GM12878 (cell line): ENCODE measurements at regions not wholly inside any gene's neighbourhood (a gene's known extent, or its start where the extent isn't known, plus 50 kb on each side); places are given as distances from the start of the nearest gene placed in this dataset.

ENCODE experiments used
- ATAC-seq: fragments of 200-7000 bp; cut with Tn5 transposase; 3 replicates; pipeline ENCODE4 v1.9.1; 2020; ENCODE audit warnings: mild to moderate bottlenecking, moderate library complexity
- BruUV-seq: library from RNA; stranded (reverse); fragments of 400-500 nt; replicated peaks from 2 replicates; lab custom pipeline; 2021; lab: Mats Ljungman, UMichigan
- CTCF ChIA-PET: fragments of 300-600 bp; sonication (Branson Sonifier 250); formaldehyde crosslinking; extraction: SDS; loops from one replicate; lab custom pipeline; 2021; ENCODE audit warnings: inconsistent platforms; lab: Yijun Ruan, JAX
- POLR2A ChIA-PET: fragments of 350-600 bp; formaldehyde crosslinking; extraction: SDS; loops from one replicate; lab custom pipeline; 2021; ENCODE audit warnings: inconsistent platforms; lab: Charles Lee
- RAD21 ChIA-PET: fragments of 300-600 bp; sonication (Branson Sonifier 250); formaldehyde crosslinking; loops from one replicate; lab custom pipeline; 2023; ENCODE audit warnings: antibody characterized with exemption; ENCODE audit not compliant: unreplicated experiment; lab: Charles Lee
- SMC1A ChIA-PET: fragments of 300-600 bp; sonication (Branson Sonifier 250); formaldehyde crosslinking; loops from one replicate; lab custom pipeline; 2023; ENCODE audit not compliant: unreplicated experiment, uncharacterized antibody; lab: Charles Lee
- DNase-seq: peaks from one replicate; pipeline ENCODE4 v3.0.0-alpha.2; 2011; ENCODE audit warnings: low read depth, low spot score
- FAIRE-seq: peaks from 3 replicates; lab custom pipeline; 2011; peaks lifted over from hg19 to GRCh38; lab: Jason Lieb, UNC
- H2AFZ ChIP-seq: 2 replicates; pipeline ENCODE4 v1.6.0; 2011; ENCODE audit warnings: low read depth, low read length, control low read depth; ENCODE audit not compliant: control insufficient read depth
- H3K27ac ChIP-seq: 2 replicates; pipeline ENCODE4 v1.5.1; 2011; ENCODE audit warnings: control low read depth; ENCODE audit not compliant: control insufficient read depth, insufficient read depth
- H3K27me3 ChIP-seq, 2 experiments: replicated peaks in 1 of 2; 2 replicates each; pipeline versions ENCODE4 v1.6.0 to v1.6.1; 2011; ENCODE audit warnings: low read length in 1 of 2; ENCODE audit not compliant: control insufficient read depth in 2 of 2, insufficient read depth in 2 of 2
- H3K36me3 ChIP-seq, 2 experiments: 2 replicates each; pipeline ENCODE4 v1.5.1; 2011; ENCODE audit warnings: low read length in 1 of 2; ENCODE audit not compliant: control insufficient read depth in 2 of 2, insufficient read depth in 2 of 2
- H3K4me1 ChIP-seq: 2 replicates; pipeline ENCODE4 v1.6.1; 2011; ENCODE audit warnings: mild to moderate bottlenecking, low read length, moderate library complexity, mixed read lengths; ENCODE audit not compliant: control insufficient read depth, insufficient read depth
- H3K4me2 ChIP-seq: 2 replicates; pipeline ENCODE4 v1.6.0; 2011; ENCODE audit warnings: control low read depth; ENCODE audit not compliant: control insufficient read depth, insufficient read depth
- H3K4me3 ChIP-seq: fragments of 200-600 bp; sonication (generic); 2 replicates; pipeline ENCODE4 v1.5.1; 2016
- H3K79me2 ChIP-seq: 2 replicates; pipeline ENCODE4 v1.6.0; 2011; ENCODE audit warnings: low read length; ENCODE audit not compliant: control insufficient read depth, insufficient read depth
- H3K9ac ChIP-seq: 2 replicates; pipeline ENCODE4 v1.8.0; 2011; ENCODE audit warnings: low read length, control low read depth, mixed read lengths; ENCODE audit not compliant: control insufficient read depth, insufficient read depth
- H3K9me3 ChIP-seq: replicated peaks from 3 replicates; pipeline ENCODE4 v1.5.1; 2011; ENCODE audit warnings: mild to moderate bottlenecking, low read length; ENCODE audit not compliant: control insufficient read depth, insufficient read depth
- H4K20me1 ChIP-seq: 2 replicates; pipeline ENCODE4 v1.6.0; 2011; ENCODE audit not compliant: control insufficient read depth, insufficient read depth
- ATF2 ChIP-seq: IDR thresholded peaks from 2 replicates; pipeline ENCODE4 v1.6.1; 2012; ENCODE audit warnings: low read length, inconsistent platforms
- BMI1 ChIP-seq: fragments of 450-650 bp; IDR thresholded peaks from 2 replicates; pipeline ENCODE4 v1.6.1; 2016; ENCODE audit warnings: mild to moderate bottlenecking, moderate library complexity, borderline replicate concordance
- CBX3 ChIP-seq: fragments of 200-600 bp; sonication (generic); IDR thresholded peaks from 2 replicates; pipeline ENCODE4 v1.6.1; 2016; ENCODE audit warnings: low read depth, borderline replicate concordance
- CEBPB ChIP-seq, 2 experiments: fragments of 150-350 bp in 1 of 2; IDR thresholded peaks; 2 replicates each; pipeline ENCODE4 v1.6.1; 2012 to 2014; ENCODE audit warnings: low read depth in 2 of 2, low read length in 2 of 2, borderline replicate concordance in 1 of 2, inconsistent platforms in 1 of 2
- JUND ChIP-seq: IDR thresholded peaks from 2 replicates; pipeline ENCODE4 v1.6.1; 2012; ENCODE audit warnings: low read depth, mild to moderate bottlenecking, low read length, improper control_type of control experiment, moderate library complexity
- ZNF687 ChIP-seq: fragments of 450-650 bp; IDR thresholded peaks from 2 replicates; pipeline ENCODE4 v1.6.1; 2017; ENCODE audit warnings: mild to moderate bottlenecking, moderate library complexity
- WGBS: methylation state at CpG from one replicate; pipeline ENCODE4 v1.1.6; 2016; ENCODE audit warnings: low lambda C conversion rate; ENCODE audit not compliant: insufficient replicate concordance, insufficient coverage; ENCODE audit errors: missing lambda C conversion rate; 5-methylcytosine and 5-hydroxymethylcytosine counted together
- in situ Hi-C: fragments of 300-500 bp; cut with MboI; formaldehyde crosslinking; loops from 9 replicates; pipeline ENCODE4 v1.14.3; 2018; ENCODE audit warnings: mixed read lengths
- intact Hi-C: fragments of 100-400 bp; cut with micrococcal nuclease; formaldehyde crosslinking; loops from one replicate; pipeline ENCODE4 v1.14.2; 2022; ENCODE audit not compliant: unreplicated experiment

DNA sequence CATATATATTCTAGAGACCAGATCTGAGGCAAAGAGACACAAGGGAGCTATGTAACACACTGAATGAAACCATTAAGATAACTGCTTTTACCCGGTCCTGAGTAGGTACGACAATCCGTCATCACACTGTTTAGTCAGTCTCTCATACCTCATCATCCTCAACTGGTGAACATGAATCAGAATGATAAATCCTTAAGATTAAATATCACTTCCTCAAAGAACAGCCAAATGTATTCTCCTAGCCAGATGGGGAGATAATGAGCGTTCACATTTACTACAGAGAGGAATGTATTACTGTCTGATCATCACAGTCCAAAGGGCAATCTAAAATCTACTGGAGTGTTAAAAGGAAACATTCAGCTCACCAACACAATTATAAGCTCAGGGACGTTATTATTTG is 319.4 kb upstream of the STAC start:
- TF ChIP-seq BMI1: no peak
- no peak for TF ChIP-seq ATF2
- TF ChIP-seq CEBPB (IDR thresholded peaks at IDR 0.05; ENCODE audit: borderline replicate concordance in 1 of 2, low read depth in 2 of 2, low read length in 2 of 2): no peak
- no peak for TF ChIP-seq ZNF687
- TF ChIP-seq CBX3: no peak
- TF ChIP-seq JUND: no peak
- SMC1A ChIA-PET: no interaction called here
- in situ Hi-C loops: no loop called here
- Histone ChIP-seq H3K4me3 (no peak overlapping the region), H4K20me1 (no peaks in the 10 kb centered on the region), H3K9ac (no peak overlapping the region), H3K4me2 (no peak overlapping the region), H3K27me3 (no peaks in the 10 kb centered on the region), H2AFZ (no peak overlapping the region), H3K4me1 (no peaks in the 10 kb centered on the region), H3K79me2 (no peaks in the 10 kb centered on the region), H3K36me3 (no peaks in the 10 kb centered on the region), H3K9me3 (no peaks in the 10 kb centered on the region), H3K27ac (no peak overlapping the region)
- intact Hi-C loops: no loop called here
- ATAC-seq (no peak), FAIRE-seq (no peak), DNase-seq (no peak)
- BruUV-seq: no TSS peak
- CTCF ChIA-PET: no interaction called here
- POLR2A ChIA-PET: no interaction called here
- RAD21 ChIA-PET: no interaction called here
- 48% methylated on average over 5 of the region's 5 CpGs for WGBS
